ENCODE measurements at regions not wholly inside any gene's neighbourhood (a gene's known extent, or its start where the extent isn't known, plus 50 kb on each side); places are given as distances from the start of the nearest gene placed in this dataset.

- H3K36me3 Mint-ChIP-seq, result no peaks in the 10 kb centered on the region
- Histone ChIP-seq H3K36me3 (ENCODE audit: control insufficient read depth in 2 of 2, extremely low read depth in 1 of 2, insufficient read depth in 1 of 2, low read length in 1 of 2) (no peaks in the 10 kb centered on the region), H3K9me3 (no peaks in the 10 kb centered on the region), H3K4me3 (ENCODE audit: control insufficient read depth in 1 of 2, extremely low read depth in 1 of 2, low read length in 1 of 2) (no peak overlapping the region), H3K27me3 (replicated peaks in 1 of 2; ENCODE audit: control insufficient read depth in 2 of 2, extremely low read depth in 1 of 2, insufficient read depth in 2 of 2, low read length in 1 of 2) (peaks cover 0 to 35% of the 10 kb centered on the region in 2 experiments), H3K4me1 (ENCODE audit: control insufficient read depth in 1 of 2, extremely low read depth in 1 of 2, insufficient read depth in 2 of 2, low read length in 2 of 2) (no peaks in the 10 kb centered on the region), H3K27ac (ENCODE audit: low read length) (no peak overlapping the region)
- WGBS (ENCODE audit: insufficient coverage), result 61% methylated on average over 6 of the region's 6 CpGs
- H3K27ac Mint-ChIP-seq, result no peak overlapping the region
- no peak for ATAC-seq (replicated peaks in 1 of 4)
- ChIA-PET POLR2A (no interaction called here), CTCF (no interaction called here)
- H3K27me3 Mint-ChIP-seq, result peaks cover 26 to 27% of the 10 kb centered on the region in 2 donors
- H3K4me1 Mint-ChIP-seq, result no peaks in the 10 kb centered on the region
- DNase-seq, result no peak
- no peaks in the 10 kb centered on the region for H3K9me3 Mint-ChIP-seq
- H3K4me3 Mint-ChIP-seq, result no peak overlapping the region
These were observed 349.7 kb downstream of the BUD13 start for GRCh38 chr11:116422956-116423600.

GRCh38 chr11:116422556-116422955, 350.2 kb downstream of the BUD13 start:
- CTCF ChIA-PET, result no interaction called here
- Histone ChIP-seq H3K36me3 (ENCODE audit: control insufficient read depth in 2 of 2, extremely low read depth in 1 of 2, insufficient read depth in 1 of 2, low read length in 1 of 2) (no peaks in the 10 kb centered on the region), H3K4me1 (ENCODE audit: control insufficient read depth in 1 of 2, extremely low read depth in 1 of 2, insufficient read depth in 2 of 2, low read length in 2 of 2) (no peaks in the 10 kb centered on the region), H3K27me3 (replicated peaks in 1 of 2; ENCODE audit: control insufficient read depth in 2 of 2, extremely low read depth in 1 of 2, insufficient read depth in 2 of 2, low read length in 1 of 2) (peaks cover 0 to 30% of the 10 kb centered on the region in 2 experiments), H3K27ac (ENCODE audit: low read length) (no peak overlapping the region), H3K4me3 (ENCODE audit: control insufficient read depth in 1 of 2, extremely low read depth in 1 of 2, low read length in 1 of 2) (no peak overlapping the region), H3K9me3 (no peaks in the 10 kb centered on the region)
- Mint-ChIP-seq H3K27me3 (peaks cover 25 to 27% of the 10 kb centered on the region in 2 donors), H3K27ac (no peak overlapping the region), H3K4me3 (no peak overlapping the region), H3K9me3 (no peaks in the 10 kb centered on the region), H3K4me1 (no peaks in the 10 kb centered on the region), H3K36me3 (no peaks in the 10 kb centered on the region)
- no peak for ATAC-seq (replicated peaks in 1 of 4)
- no peak for DNase-seq
- POLR2A ChIA-PET, result no interaction called here

- ChIA-PET POLR2A (no interaction called here), CTCF (no interaction called here)
- H3K4me3 Mint-ChIP-seq, result no peak overlapping the region
- WGBS (ENCODE audit: insufficient coverage), result 50% methylated on average over 9 of the region's 16 CpGs
- Histone ChIP-seq H3K9me3 (no peaks in the 10 kb centered on the region), H3K4me3 (ENCODE audit: control insufficient read depth in 1 of 2, extremely low read depth in 1 of 2, low read length in 1 of 2) (no peak overlapping the region), H3K27me3 (replicated peaks in 1 of 2; ENCODE audit: control insufficient read depth in 2 of 2, extremely low read depth in 1 of 2, insufficient read depth in 2 of 2, low read length in 1 of 2) (peaks cover 0 to 35% of the 10 kb centered on the region in 2 experiments), H3K4me1 (ENCODE audit: control insufficient read depth in 1 of 2, extremely low read depth in 1 of 2, insufficient read depth in 2 of 2, low read length in 2 of 2) (no peaks in the 10 kb centered on the region), H3K36me3 (ENCODE audit: control insufficient read depth in 2 of 2, extremely low read depth in 1 of 2, insufficient read depth in 1 of 2, low read length in 1 of 2) (no peaks in the 10 kb centered on the region), H3K27ac (ENCODE audit: low read length) (no peak overlapping the region)
- DNase-seq (no peak), ATAC-seq (replicated peaks in 1 of 4) (no peak)
- no peaks in the 10 kb centered on the region for H3K36me3 Mint-ChIP-seq
- peaks cover 23 to 28% of the 10 kb centered on the region in 2 donors for H3K27me3 Mint-ChIP-seq
- H3K9me3 Mint-ChIP-seq, result no peaks in the 10 kb centered on the region
- H3K27ac Mint-ChIP-seq, result no peak overlapping the region
- no peaks in the 10 kb centered on the region for H3K4me1 Mint-ChIP-seq
These were observed 351.1 kb downstream of the BUD13 start for GRCh38 chr11:116421529-116422185.

- no peaks in the 10 kb centered on the region for H3K9me3 ChIP-seq
- DNase-seq, result no peak
- H3K27me3 ChIP-seq (replicated peaks in 1 of 2; ENCODE audit: control insufficient read depth in 2 of 2, extremely low read depth in 1 of 2, insufficient read depth in 2 of 2, low read length in 1 of 2), result peaks cover 0 to 35% of the 10 kb centered on the region in 2 experiments
- H3K4me3 ChIP-seq (ENCODE audit: control insufficient read depth in 1 of 2, extremely low read depth in 1 of 2, low read length in 1 of 2), result no peak overlapping the region
- ATAC-seq (replicated peaks in 1 of 4), result no peak
- Mint-ChIP-seq H3K27me3 (peaks cover 26% of the 10 kb centered on the region in 2 donors), H3K9me3 (no peaks in the 10 kb centered on the region), H3K27ac (no peak overlapping the region), H3K4me3 (no peak overlapping the region), H3K36me3 (no peaks in the 10 kb centered on the region), H3K4me1 (no peaks in the 10 kb centered on the region)
- POLR2A ChIA-PET, result no interaction called here
- CTCF ChIA-PET, result no interaction called here
- no peaks in the 10 kb centered on the region for H3K4me1 ChIP-seq (ENCODE audit: control insufficient read depth in 1 of 2, extremely low read depth in 1 of 2, insufficient read depth in 2 of 2, low read length in 2 of 2)
- H3K36me3 ChIP-seq (ENCODE audit: control insufficient read depth in 2 of 2, extremely low read depth in 1 of 2, insufficient read depth in 1 of 2, low read length in 1 of 2), result no peaks in the 10 kb centered on the region
- no peak overlapping the region for H3K27ac ChIP-seq (ENCODE audit: low read length)
- 64% methylated on average over 7 of the region's 9 CpGs for WGBS (ENCODE audit: insufficient coverage)
These were observed 351.8 kb downstream of the BUD13 start for GRCh38 chr11:116420770-116421528.

- Histone ChIP-seq H3K9me3 (no peaks in the 10 kb centered on the region), H3K27ac (ENCODE audit: low read length) (no peak overlapping the region), H3K36me3 (ENCODE audit: control insufficient read depth in 2 of 2, extremely low read depth in 1 of 2, insufficient read depth in 1 of 2, low read length in 1 of 2) (no peaks in the 10 kb centered on the region), H3K4me3 (ENCODE audit: control insufficient read depth in 1 of 2, extremely low read depth in 1 of 2, low read length in 1 of 2) (no peak overlapping the region), H3K4me1 (ENCODE audit: control insufficient read depth in 1 of 2, extremely low read depth in 1 of 2, insufficient read depth in 2 of 2, low read length in 2 of 2) (no peaks in the 10 kb centered on the region), H3K27me3 (replicated peaks in 1 of 2; ENCODE audit: control insufficient read depth in 2 of 2, extremely low read depth in 1 of 2, insufficient read depth in 2 of 2, low read length in 1 of 2) (peaks cover 0 to 35% of the 10 kb centered on the region in 2 experiments)
- Mint-ChIP-seq H3K36me3 (no peaks in the 10 kb centered on the region), H3K27me3 (peaks cover 24 to 26% of the 10 kb centered on the region in 2 donors), H3K4me1 (no peaks in the 10 kb centered on the region), H3K4me3 (no peak overlapping the region), H3K9me3 (no peaks in the 10 kb centered on the region), H3K27ac (no peak overlapping the region)
- CTCF ChIA-PET, result no interaction called here
- ATAC-seq (replicated peaks in 1 of 4), result no peak
- POLR2A ChIA-PET, result no interaction called here
- DNase-seq, result no peak
These were observed 352.8 kb downstream of the BUD13 start for GRCh38 chr11:116420030-116420429.

- no peaks in the 10 kb centered on the region for H3K9me3 Mint-ChIP-seq
- H3K27me3 ChIP-seq (replicated peaks in 1 of 2; ENCODE audit: control insufficient read depth in 2 of 2, extremely low read depth in 1 of 2, insufficient read depth in 2 of 2, low read length in 1 of 2), result peaks cover 0 to 25% of the 10 kb centered on the region in 2 experiments
- no peak for DNase-seq
- ChIA-PET POLR2A (no interaction called here), CTCF (no interaction called here)
- H3K27ac ChIP-seq (ENCODE audit: low read length), result no peak overlapping the region
- H3K4me3 ChIP-seq (ENCODE audit: control insufficient read depth in 1 of 2, extremely low read depth in 1 of 2, low read length in 1 of 2), result no peak overlapping the region
- H3K4me1 ChIP-seq (ENCODE audit: control insufficient read depth in 1 of 2, extremely low read depth in 1 of 2, insufficient read depth in 2 of 2, low read length in 2 of 2), result no peaks in the 10 kb centered on the region
- H3K36me3 Mint-ChIP-seq, result no peaks in the 10 kb centered on the region
- H3K4me1 Mint-ChIP-seq, result no peaks in the 10 kb centered on the region
- no peak overlapping the region for H3K4me3 Mint-ChIP-seq
- 100% methylated on average over 1 of the region's 6 CpGs for WGBS (ENCODE audit: insufficient coverage)
- no peaks in the 10 kb centered on the region for H3K36me3 ChIP-seq (ENCODE audit: control insufficient read depth in 2 of 2, extremely low read depth in 1 of 2, insufficient read depth in 1 of 2, low read length in 1 of 2)
- no peak for ATAC-seq (replicated peaks in 1 of 4)
- H3K27me3 Mint-ChIP-seq, result peaks cover 18 to 20% of the 10 kb centered on the region in 2 donors
- H3K27ac Mint-ChIP-seq, result no peak overlapping the region
- no peaks in the 10 kb centered on the region for H3K9me3 ChIP-seq
These were observed 354.3 kb downstream of the BUD13 start for GRCh38 chr11:116418388-116419041.
